NOMO-1 treated with DMSO at 0.1 percent for 48 hours (cell line): ENCODE measurements at regions not wholly inside any gene's neighbourhood (a gene's known extent, or its start where the extent isn't known, plus 50 kb on each side); places are given as distances from the start of the nearest gene placed in this dataset.
"Not testable (repeated sequence)": the region's sequence is repeated elsewhere in the genome, so short reads cannot be mapped to it uniquely, and the experiment has no call there.

Experiments used
- DNase-seq: peaks from one replicate; lab custom pipeline; 2025; ENCODE audit not compliant: unreplicated experiment; lab: John Stamatoyannopoulos, UW

GRCh38 chr3:167106456-167106855, 273.6 kb downstream of the ZBBX start:
- DNase-seq, result no peak

- DNase-seq, result no peak
Observed at GRCh38 chr3:167102071-167102470, 278.0 kb downstream of the ZBBX start.

DNA sequence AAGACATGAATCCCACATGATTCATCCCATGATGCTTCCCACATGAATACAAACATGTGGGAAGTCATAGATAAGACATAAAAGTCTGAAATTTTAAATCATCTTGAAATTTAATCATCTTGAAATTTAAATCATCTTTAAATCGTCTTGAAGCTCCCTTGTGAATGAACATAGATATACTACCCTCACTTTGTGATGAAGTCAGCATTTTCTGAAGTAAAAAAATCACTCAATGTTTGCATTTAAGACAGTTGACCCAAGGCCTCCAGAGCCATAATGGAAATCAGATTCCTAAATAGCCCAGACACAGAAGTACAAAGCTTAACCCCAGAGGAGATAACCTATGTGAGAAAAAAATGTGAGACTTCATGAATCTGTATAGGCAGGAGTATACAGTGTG, 279.4 kb downstream of the ZBBX start:
- DNase-seq, result no peak

DNA sequence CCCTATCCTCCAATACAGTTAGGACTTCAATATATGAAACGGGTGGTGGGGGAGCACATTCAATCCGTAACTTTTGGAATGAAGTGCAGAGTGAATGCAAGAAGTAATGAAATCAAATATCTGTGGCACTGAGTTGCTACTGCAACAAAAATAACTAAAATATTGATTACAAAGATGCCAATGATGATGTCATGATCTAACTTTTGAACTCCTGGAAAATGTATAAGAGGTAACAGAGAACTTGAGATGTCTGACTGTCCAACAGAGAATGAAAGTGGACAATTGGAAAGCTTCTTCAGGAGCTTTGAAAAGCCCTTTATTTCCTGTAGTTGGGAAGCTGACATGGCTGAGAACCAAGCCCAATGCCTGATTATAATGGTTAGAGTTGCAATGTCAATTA, 279.9 kb downstream of the ZBBX start:
- no peak for DNase-seq

DNA sequence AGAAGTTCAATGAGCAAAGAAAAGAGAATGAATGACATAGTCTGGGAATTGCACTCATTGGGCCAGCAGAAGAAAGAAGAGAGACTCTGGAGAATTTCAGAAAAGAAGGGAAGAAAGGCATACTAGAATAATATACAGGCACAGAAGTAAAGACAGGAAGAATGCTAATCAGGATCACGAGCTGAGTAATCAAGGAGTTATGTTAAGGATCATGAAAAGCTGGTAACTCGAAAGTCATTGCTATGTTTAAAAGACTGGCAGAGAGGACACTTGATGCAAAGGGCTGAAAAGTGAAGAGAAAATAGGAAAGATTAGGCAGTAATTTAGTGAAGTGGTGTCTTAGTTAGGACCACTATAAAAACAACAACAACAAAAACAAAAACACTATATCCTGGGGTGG, 284.1 kb downstream of the ZBBX start:
- no peak for DNase-seq

GRCh38 chr3:167094632-167095031, 285.5 kb downstream of the ZBBX start:
- no peak for DNase-seq

- no peak for DNase-seq
Observed at GRCh38 chr3:167091226-167091625, 288.9 kb downstream of the ZBBX start.

DNA sequence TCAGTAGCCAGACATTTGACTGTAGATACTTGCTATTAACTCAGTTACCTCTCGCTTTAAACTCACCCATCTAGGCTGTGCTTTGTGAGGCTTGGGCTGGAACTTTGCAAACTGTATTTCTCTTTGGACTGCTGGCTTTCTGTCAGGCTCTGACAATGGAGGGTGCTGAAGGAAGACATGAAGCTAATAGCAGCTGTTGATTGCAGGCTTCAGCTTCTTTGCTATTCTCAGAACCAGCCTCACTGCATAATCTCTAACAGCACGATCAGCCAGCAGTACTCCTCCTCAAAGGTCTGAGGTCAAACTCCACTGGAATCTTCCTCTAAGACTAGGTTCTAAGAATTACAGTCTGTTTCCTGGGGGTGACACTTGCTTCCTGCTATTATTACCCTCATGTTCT, 295.6 kb downstream of the ZBBX start:
- peak; percentile 38 for DNase-seq

DNA sequence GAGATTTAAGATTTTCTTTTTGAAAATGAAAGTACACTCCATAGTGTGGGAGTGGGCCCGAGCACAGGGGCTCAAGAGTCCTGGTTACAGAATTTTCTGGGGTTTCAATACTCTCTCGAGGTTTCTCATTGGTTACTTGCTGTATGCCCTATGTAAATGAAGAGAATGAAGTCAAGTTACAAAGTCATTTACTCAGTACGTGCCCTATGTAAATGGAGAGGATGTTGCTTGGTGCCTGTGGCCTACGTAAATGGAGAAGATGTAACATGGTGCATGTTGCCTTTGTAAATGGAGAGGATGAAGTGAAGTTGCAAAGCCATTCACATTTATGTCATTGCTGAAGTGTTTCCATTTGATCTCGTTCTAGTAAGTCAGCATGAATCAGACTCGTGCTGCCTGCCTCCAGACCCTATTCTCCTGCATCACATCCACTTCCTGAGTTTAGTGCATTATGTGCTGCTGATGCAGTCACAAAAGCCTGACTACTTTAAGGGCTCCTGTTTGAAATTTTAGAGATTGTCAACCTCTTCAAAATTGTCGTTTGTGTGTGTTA, 302.0 kb downstream of the ZBBX start:
- DNase-seq, result no peak

DNA sequence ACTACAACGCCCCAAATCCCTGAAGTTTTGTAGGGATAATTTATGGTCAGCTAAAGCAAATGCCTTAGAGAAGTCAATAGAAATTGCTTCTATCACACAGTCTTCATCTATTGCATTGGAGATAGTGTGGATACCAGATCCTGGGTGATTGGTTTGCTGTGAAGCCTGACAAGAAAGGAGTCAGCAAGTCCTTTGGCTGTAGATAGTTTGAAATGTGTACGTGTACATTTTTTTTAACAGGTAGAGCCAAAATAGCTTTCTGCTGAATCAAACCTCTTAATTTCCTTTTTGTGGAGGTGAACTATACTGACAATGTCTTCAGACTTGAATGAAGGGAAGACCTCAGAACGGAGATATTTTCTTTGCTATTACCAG, 312.3 kb downstream of the ZBBX start:
- no peak for DNase-seq

DNA sequence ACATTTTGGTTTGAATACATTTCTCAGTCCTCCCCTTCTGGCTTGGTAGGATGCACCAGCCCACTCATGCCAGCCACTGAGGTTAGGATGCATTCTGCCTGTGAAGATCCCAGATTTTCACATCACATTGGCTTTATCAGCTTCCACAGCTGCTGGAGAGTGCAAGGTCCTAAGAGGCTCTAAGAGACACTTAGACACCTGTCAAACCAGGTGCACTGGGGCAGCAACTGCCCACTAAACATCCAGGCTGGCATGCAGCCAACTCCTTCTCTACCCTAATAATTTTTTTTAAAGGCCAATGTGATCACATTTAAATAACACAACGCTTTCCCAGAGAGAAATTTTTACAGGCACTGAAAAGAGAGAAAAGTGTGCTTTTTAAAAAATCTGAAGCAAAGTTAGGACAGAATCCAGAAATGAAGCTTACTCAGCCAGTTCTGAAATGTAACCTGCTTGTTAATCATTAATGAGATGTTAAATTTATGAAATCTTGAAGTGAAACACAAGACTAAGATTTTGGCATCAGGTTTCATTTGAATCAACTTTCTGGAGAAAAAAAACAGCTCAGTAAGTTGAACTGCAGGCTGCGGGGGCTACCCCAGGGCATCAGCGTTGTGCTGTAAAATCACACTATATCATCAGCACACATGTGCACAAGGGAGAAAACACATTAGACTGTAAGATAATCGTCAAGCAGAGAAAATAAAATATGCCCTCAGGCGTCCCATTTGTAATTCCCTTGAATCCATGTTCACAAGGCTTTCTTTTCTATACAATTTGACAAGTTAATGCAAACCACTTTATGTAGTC, 312.9 kb downstream of the ZBBX start:
- no peak for DNase-seq

DNA sequence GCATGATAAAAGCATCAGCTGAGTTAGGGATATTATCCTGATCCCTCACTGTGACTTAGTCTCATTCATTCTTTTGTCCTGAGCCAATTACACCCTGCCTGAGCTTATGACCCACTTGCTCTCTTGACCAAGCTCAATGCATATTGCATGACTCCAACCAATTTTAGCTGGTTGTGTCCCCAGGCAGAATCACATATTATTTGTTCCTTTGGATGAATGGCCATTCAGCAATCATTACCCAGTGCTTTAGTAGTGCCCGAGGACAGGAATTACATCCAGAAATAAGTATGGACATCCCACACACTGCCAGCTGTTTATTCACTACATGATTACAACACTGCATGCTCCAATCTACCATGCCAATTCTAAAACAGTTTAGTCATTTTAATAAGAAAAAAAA, 322.5 kb downstream of the ZBBX start:
- no peak for DNase-seq

- no peak for DNase-seq
Observed at GRCh38 chr3:167054926-167055325, 325.2 kb downstream of the ZBBX start.

DNA sequence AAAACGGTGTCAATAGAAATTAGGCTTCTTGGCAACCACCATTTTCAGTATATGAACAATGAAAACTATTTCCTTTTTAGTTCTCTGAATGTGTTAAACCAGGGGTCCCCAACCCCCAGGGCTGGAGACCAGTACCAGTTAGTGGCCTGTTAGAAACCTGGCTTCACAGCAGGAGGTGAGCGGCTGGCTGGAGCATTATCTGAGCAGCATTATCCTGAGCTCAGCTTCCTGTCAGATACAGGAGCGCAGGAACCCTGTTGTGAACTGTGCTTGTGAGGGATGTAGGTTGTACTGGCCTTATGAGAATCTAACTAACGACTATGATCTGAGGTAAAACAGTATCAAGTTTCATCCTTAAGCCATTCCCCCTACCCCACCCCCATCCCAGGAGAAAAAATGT, 328.7 kb downstream of the ZBBX start:
- no peak for DNase-seq

DNA sequence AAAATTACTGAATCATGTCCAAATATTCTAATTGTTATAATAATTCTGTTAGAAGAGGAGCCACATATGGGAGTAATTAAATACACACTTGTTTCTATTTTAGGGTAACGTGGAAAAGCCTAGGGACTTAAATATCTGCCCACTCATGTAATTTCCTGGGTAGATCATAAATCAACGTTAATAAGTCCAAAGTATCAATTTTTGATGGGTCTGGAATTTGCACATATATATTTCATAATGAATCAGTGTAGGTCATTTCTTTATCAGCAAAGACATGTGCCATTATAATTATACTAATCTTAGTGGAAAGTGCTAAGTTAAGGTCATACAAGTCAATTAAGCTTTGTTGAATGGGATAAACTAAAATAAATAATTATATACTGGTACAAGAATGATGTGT, 346.2 kb downstream of the ZBBX start:
- no peak for DNase-seq

GRCh38 chr3:167032267-167032876, 347.7 kb downstream of the ZBBX start:
- DNase-seq, result peak; percentile 62

GRCh38 chr3:167031364-167032049, 348.6 kb downstream of the ZBBX start:
- DNase-seq, result no peak

GRCh38 chr3:167030082-167030725, 349.9 kb downstream of the ZBBX start:
- no peak for DNase-seq

DNA sequence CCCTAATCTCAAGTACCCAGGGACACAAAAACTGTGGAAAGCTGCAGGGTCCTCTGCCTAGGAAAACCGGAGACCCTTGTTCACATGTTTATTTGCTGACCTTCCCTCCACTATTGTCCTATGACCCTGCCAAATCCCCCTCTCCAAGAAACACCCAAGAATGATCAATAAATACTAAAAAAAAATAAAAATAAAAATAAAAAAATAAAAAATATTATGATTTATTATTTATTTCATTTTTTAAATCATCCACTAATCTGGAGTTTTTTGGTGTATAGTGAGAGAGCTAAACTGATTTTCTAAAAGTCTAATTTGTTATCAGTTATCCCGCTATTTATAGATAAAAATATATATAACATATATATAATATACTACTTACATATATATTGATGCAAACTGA, 360.6 kb downstream of the ZBBX start:
- not testable (repeated sequence) for DNase-seq

DNA sequence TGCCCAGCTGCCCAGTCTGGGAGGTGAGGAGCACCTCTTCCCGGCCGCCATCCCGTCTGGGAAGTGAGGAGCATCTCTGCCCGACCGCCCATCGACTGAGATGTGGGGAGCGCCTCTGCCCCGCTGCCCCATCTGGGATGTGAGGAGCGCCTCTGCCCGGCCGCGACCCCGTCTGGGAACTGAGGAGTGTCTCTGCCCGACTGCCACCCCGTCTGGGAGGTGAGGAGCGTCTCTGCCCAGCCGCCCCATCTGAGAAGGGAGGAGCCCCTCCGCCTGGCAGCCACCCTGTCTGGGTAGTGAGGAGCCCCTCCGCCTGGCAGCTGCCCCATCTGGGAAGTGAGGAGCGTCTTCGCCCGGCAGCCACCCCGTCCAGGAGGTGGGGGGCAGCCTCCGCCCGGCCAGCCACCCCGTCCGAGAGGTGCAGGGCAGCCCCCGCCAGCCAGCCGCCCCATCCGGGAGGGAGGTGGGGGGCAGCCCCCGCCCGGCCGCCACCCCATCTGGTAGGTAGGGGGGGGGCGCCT, 361.4 kb downstream of the ZBBX start:
- DNase-seq, result not testable (repeated sequence)

- no peak for DNase-seq
Observed at GRCh38 chr3:167012691-167013090, 367.4 kb downstream of the ZBBX start.
